NCI-H1436 (cell line): ENCODE measurements at regions not wholly inside any gene's neighbourhood (a gene's known extent, or its start where the extent isn't known, plus 50 kb on each side); places are given as distances from the start of the nearest gene placed in this dataset.

Experiments used
- DNase-seq: peaks from one replicate; lab custom pipeline; 2025; lab: John Stamatoyannopoulos, UW

GRCh38 chr12:114253976-114254778 lies 151.8 kb downstream of the TBX5 start:
- DNase-seq: no peak

- no peak for DNase-seq
Observed at GRCh38 chr12:114248527-114248926, 157.4 kb downstream of the TBX5 start.

GRCh38 chr12:114245555-114245954 lies 160.4 kb downstream of the TBX5 start:
- no peak for DNase-seq

- DNase-seq: no peak
Observed at GRCh38 chr12:114241973-114242434, 163.9 kb downstream of the TBX5 start.

GRCh38 chr12:114240288-114240687 lies 165.7 kb downstream of the TBX5 start:
- no peak for DNase-seq

GRCh38 chr12:114238808-114239207 lies 167.1 kb downstream of the TBX5 start:
- no peak for DNase-seq

- no peak for DNase-seq
Observed at GRCh38 chr12:114237230-114237629, 168.7 kb downstream of the TBX5 start.

GRCh38 chr12:114232187-114232586 lies 173.8 kb downstream of the TBX5 start:
- DNase-seq: no peak

- no peak for DNase-seq
Observed at GRCh38 chr12:114229150-114229549, 176.8 kb downstream of the TBX5 start.

- DNase-seq: no peak
Observed at GRCh38 chr12:114226241-114226928, 179.6 kb downstream of the TBX5 start.

- no peak for DNase-seq
Observed at GRCh38 chr12:114221957-114222630, 183.8 kb downstream of the TBX5 start.

- DNase-seq: no peak
Observed at GRCh38 chr12:114221136-114221833, 184.7 kb downstream of the TBX5 start.

GRCh38 chr12:114220311-114220710 lies 185.6 kb downstream of the TBX5 start:
- no peak for DNase-seq

GRCh38 chr12:114218136-114218535 lies 187.8 kb downstream of the TBX5 start:
- no peak for DNase-seq

GRCh38 chr12:114215746-114216145 lies 190.2 kb downstream of the TBX5 start:
- no peak for DNase-seq

- DNase-seq: no peak
Observed at GRCh38 chr12:114213055-114213581, 192.8 kb downstream of the TBX5 start.

- DNase-seq: peak; percentile 33
Observed at GRCh38 chr12:114209861-114210260, 196.1 kb downstream of the TBX5 start.

- no peak for DNase-seq
Observed at GRCh38 chr12:114206525-114206924, 199.4 kb downstream of the TBX5 start.

- no peak for DNase-seq
Observed at GRCh38 chr12:114201794-114202193, 204.2 kb downstream of the TBX5 start.

GRCh38 chr12:114194956-114195355 lies 211.0 kb downstream of the TBX5 start:
- no peak for DNase-seq

GRCh38 chr12:114194066-114194465 lies 211.9 kb downstream of the TBX5 start:
- no peak for DNase-seq

- no peak for DNase-seq
Observed at GRCh38 chr12:114193474-114193873, 212.5 kb downstream of the TBX5 start.
